Erythroblast (primary cell): ENCODE measurements at regions not wholly inside any gene's neighbourhood (a gene's known extent, or its start where the extent isn't known, plus 50 kb on each side); places are given as distances from the start of the nearest gene placed in this dataset.

Experiments
- GATA1 ChIP-seq: IDR thresholded peaks from 2 replicates; pipeline ENCODE4 v1.6.1; 2011; ENCODE audit warnings: low read depth, mild to moderate bottlenecking, control low read depth, low read length, moderate library complexity
- POLR2A ChIP-seq: IDR thresholded peaks from 2 replicates; pipeline ENCODE4 v1.6.1; 2011; ENCODE audit warnings: mild to moderate bottlenecking, low read length

GRCh38 chr19:31018936-31019335 is 330.3 kb downstream of the TSHZ3 start:
- no peak for TF ChIP-seq POLR2A
- no peak for TF ChIP-seq GATA1
